Activated B cell treated with CpG ODN at 0.5 μM for 24 hours (primary cell): ENCODE measurements at regions not wholly inside any gene's neighbourhood (a gene's known extent, or its start where the extent isn't known, plus 50 kb on each side); places are given as distances from the start of the nearest gene placed in this dataset.

Source experiments
- ATAC-seq: fragments of 200-7000 bp; cut with Tn5 transposase; one replicate; pipeline ENCODE4 v1.10.0; 2021; ENCODE audit warnings: low read depth, mild to moderate bottlenecking, moderate library complexity
- CTCF ChIA-PET: fragments of 350-600 bp; sonication (Branson Sonifier 250); formaldehyde crosslinking; loops from one replicate; lab custom pipeline; 2021; ENCODE audit warnings: antibody characterized with exemption; lab: Charles Lee
- POLR2A ChIA-PET: fragments of 350-600 bp; sonication (Branson Sonifier 250); formaldehyde crosslinking; loops from one replicate; lab custom pipeline; 2021; ENCODE audit warnings: antibody characterized with exemption; lab: Charles Lee
- DNase-seq: peaks from one replicate; pipeline ENCODE4 v3.0.0; 2022
- H3K27ac Mint-ChIP-seq: one replicate; pipeline ENCODE4 v1.8.0; 2020; ENCODE audit warnings: mixed read lengths
- H3K27me3 Mint-ChIP-seq: one replicate; pipeline ENCODE4 v1.8.0; 2021; ENCODE audit warnings: mixed read lengths
- H3K36me3 Mint-ChIP-seq: one replicate; pipeline ENCODE4 v1.8.0; 2021; ENCODE audit warnings: low read depth, mixed read lengths
- H3K4me1 Mint-ChIP-seq: one replicate; pipeline ENCODE4 v1.8.0; 2021; ENCODE audit warnings: mixed read lengths
- H3K4me3 Mint-ChIP-seq: one replicate; pipeline ENCODE4 v1.8.0; 2020; ENCODE audit warnings: mild to moderate bottlenecking, mixed read lengths
- H3K9me3 Mint-ChIP-seq: one replicate; pipeline ENCODE4 v1.8.0; 2020; ENCODE audit warnings: mixed read lengths
- CTCF ChIP-seq: fragments of 200-600 bp; IDR thresholded peaks from one replicate; pipeline ENCODE4 v1.8.0; 2022; ENCODE audit warnings: antibody characterized with exemption, mild to moderate bottlenecking
- intact Hi-C: fragments of 100-400 bp; cut with micrococcal nuclease; formaldehyde crosslinking; loops from one replicate; pipeline ENCODE4 v1.15.1; 2024

GRCh38 chr16:86370062-86370461, 140.3 kb upstream of the FOXF1 start:
- POLR2A ChIA-PET: no interaction called here
- Mint-ChIP-seq H3K4me1 (no peaks in the 10 kb centered on the region), H3K9me3 (peaks cover 6% of the 10 kb centered on the region), H3K27me3 (peaks cover 8% of the 10 kb centered on the region), H3K4me3 (no peak overlapping the region), H3K27ac (no peak overlapping the region), H3K36me3 (no peaks in the 10 kb centered on the region)
- intact Hi-C loops: no loop called here
- DNase-seq (no peak), ATAC-seq (no peak)
- no peak for TF ChIP-seq CTCF
- CTCF ChIA-PET: no interaction called here

GRCh38 chr16:86371083-86371803, 139.1 kb upstream of the FOXF1 start:
- intact Hi-C loops: no loop called here
- no peak for DNase-seq
- peaks cover 6% of the 10 kb centered on the region for H3K9me3 Mint-ChIP-seq
- H3K36me3 Mint-ChIP-seq: no peaks in the 10 kb centered on the region
- peaks cover 8% of the 10 kb centered on the region for H3K27me3 Mint-ChIP-seq
- H3K27ac Mint-ChIP-seq: no peak overlapping the region
- H3K4me3 Mint-ChIP-seq: no peak overlapping the region
- ChIA-PET POLR2A (no interaction called here), CTCF (no interaction called here)
- H3K4me1 Mint-ChIP-seq: no peaks in the 10 kb centered on the region
- no peak for TF ChIP-seq CTCF
- no peak for ATAC-seq

GRCh38 chr16:86372193-86372592, 138.1 kb upstream of the FOXF1 start:
- ATAC-seq (no peak), DNase-seq (no peak)
- ChIA-PET POLR2A (no interaction called here), CTCF (no interaction called here)
- peaks cover 6% of the 10 kb centered on the region for H3K9me3 Mint-ChIP-seq
- no peak overlapping the region for H3K27ac Mint-ChIP-seq
- H3K4me3 Mint-ChIP-seq: no peak overlapping the region
- H3K36me3 Mint-ChIP-seq: no peaks in the 10 kb centered on the region
- H3K4me1 Mint-ChIP-seq: no peaks in the 10 kb centered on the region
- TF ChIP-seq CTCF: no peak
- intact Hi-C loops: no loop called here
- peaks cover 8% of the 10 kb centered on the region for H3K27me3 Mint-ChIP-seq

GRCh38 chr16:86373276-86373901, 136.9 kb upstream of the FOXF1 start:
- ChIA-PET CTCF (no interaction called here), POLR2A (no interaction called here)
- no peak overlapping the region for H3K4me3 Mint-ChIP-seq
- DNase-seq (no peak), ATAC-seq (no peak)
- H3K36me3 Mint-ChIP-seq: no peaks in the 10 kb centered on the region
- intact Hi-C loops: no loop called here
- TF ChIP-seq CTCF: no peak
- H3K4me1 Mint-ChIP-seq: no peaks in the 10 kb centered on the region
- no peak overlapping the region for H3K27ac Mint-ChIP-seq
- H3K27me3 Mint-ChIP-seq: peaks cover 8% of the 10 kb centered on the region
- H3K9me3 Mint-ChIP-seq: peaks cover 6% of the 10 kb centered on the region

GRCh38 chr16:86374603-86375130, 135.7 kb upstream of the FOXF1 start:
- H3K4me3 Mint-ChIP-seq: no peak overlapping the region
- ChIA-PET CTCF (no interaction called here), POLR2A (no interaction called here)
- no peaks in the 10 kb centered on the region for H3K36me3 Mint-ChIP-seq
- no peak for ATAC-seq
- intact Hi-C loops: no loop called here
- H3K4me1 Mint-ChIP-seq: no peaks in the 10 kb centered on the region
- peaks cover 6% of the 10 kb centered on the region for H3K9me3 Mint-ChIP-seq
- DNase-seq: no peak
- no peak overlapping the region for H3K27ac Mint-ChIP-seq
- H3K27me3 Mint-ChIP-seq: peaks cover 8% of the 10 kb centered on the region
- no peak for TF ChIP-seq CTCF
